Endothelial cell of umbilical vein (primary cell): ENCODE measurements at regions not wholly inside any gene's neighbourhood (a gene's known extent, or its start where the extent isn't known, plus 50 kb on each side); places are given as distances from the start of the nearest gene placed in this dataset.

ENCODE experiments used
- BruUV-seq: library from RNA; stranded (reverse); fragments of 400-500 nt; replicated peaks from 2 replicates; lab custom pipeline; 2021; lab: Mats Ljungman, UMichigan
- CTCF ChIA-PET: fragments of 300-600, 350-600 bp; sonication (Branson Sonifier 250); formaldehyde crosslinking; loops from one replicate; lab custom pipeline; 2021; ENCODE audit warnings: antibody characterized with exemption, inconsistent platforms; lab: Charles Lee
- POLR2A ChIA-PET: fragments of 300-600, 350-600 bp; sonication (Branson Sonifier 250); formaldehyde crosslinking; loops from one replicate; lab custom pipeline; 2021; ENCODE audit warnings: antibody characterized with exemption, inconsistent platforms; lab: Charles Lee
- DNase-seq: peaks from one replicate; pipeline ENCODE4 v3.0.0-alpha.2; 2011; ENCODE audit warnings: low read depth, low spot score
- FAIRE-seq: peaks from 2 replicates; lab custom pipeline; 2011; peaks lifted over from hg19 to GRCh38; lab: Jason Lieb, UNC
- H2AFZ ChIP-seq: 2 replicates; pipeline ENCODE4 v1.6.0; 2012; ENCODE audit warnings: low read depth, low read length, control low read depth, inconsistent platforms
- H3K27ac ChIP-seq: 2 replicates; pipeline ENCODE4 v1.5.1; 2011; ENCODE audit warnings: low read depth, mild to moderate bottlenecking, control low read depth, low read length, moderate library complexity; ENCODE audit not compliant: insufficient read depth
- H3K27me3 ChIP-seq, 2 experiments: 2 replicates each; pipeline versions ENCODE4 v1.6.0 to v1.6.1; 2011; ENCODE audit warnings: low read length in 2 of 2, mixed read lengths in 1 of 2; ENCODE audit not compliant: control insufficient read depth in 2 of 2, insufficient read depth in 2 of 2
- H3K36me3 ChIP-seq, 2 experiments: 2 replicates in 1 of 2; 3 replicates in 1 of 2; pipeline ENCODE4 v1.5.1; 2011; ENCODE audit warnings: low read length in 2 of 2, mild to moderate bottlenecking in 1 of 2, moderate library complexity in 1 of 2; ENCODE audit not compliant: control insufficient read depth in 2 of 2, insufficient read depth in 2 of 2; ENCODE audit errors: extremely low read depth in 1 of 2
- H3K4me1 ChIP-seq: 3 replicates; pipeline ENCODE4 v1.5.1; 2011; ENCODE audit warnings: mild to moderate bottlenecking, low read length; ENCODE audit not compliant: control insufficient read depth, insufficient read depth; ENCODE audit errors: extremely low read depth
- H3K4me2 ChIP-seq: 2 replicates; pipeline ENCODE4 v1.6.1; 2011; ENCODE audit warnings: low read length, control low read depth, mixed read lengths; ENCODE audit not compliant: insufficient read depth
- H3K4me3 ChIP-seq, 3 experiments: fragments of 200-600 bp in 1 of 3; sonication (generic), shearing (Covaris generic) in 1 of 3; replicated peaks in 1 of 3; 2 replicates each; pipeline ENCODE4 v1.5.1; 2011 to 2016; ENCODE audit warnings: control low read depth in 3 of 3, low read length in 3 of 3, mild to moderate bottlenecking in 2 of 3, inconsistent platforms in 1 of 3, low read depth in 1 of 3, moderate library complexity in 1 of 3; ENCODE audit not compliant: insufficient read depth in 1 of 3
- H3K79me2 ChIP-seq: 2 replicates; pipeline ENCODE4 v1.6.0; 2012; ENCODE audit warnings: low read length, inconsistent platforms; ENCODE audit not compliant: control insufficient read depth, insufficient read depth
- H3K9ac ChIP-seq: replicated peaks from 2 replicates; pipeline ENCODE3; 2011; ENCODE audit warnings: low read length, control low read depth; ENCODE audit not compliant: insufficient read depth; ENCODE audit errors: extremely low read depth
- H3K9me1 ChIP-seq: replicated peaks from 3 replicates; pipeline ENCODE4 v1.6.0; 2011; ENCODE audit warnings: mild to moderate bottlenecking, low read length; ENCODE audit not compliant: control insufficient read depth, insufficient read depth; ENCODE audit errors: extremely low read depth
- H3K9me3 ChIP-seq: replicated peaks from 2 replicates; pipeline ENCODE4 v1.5.1; 2012; ENCODE audit warnings: low read length, inconsistent platforms; ENCODE audit not compliant: control insufficient read depth, insufficient read depth
- H4K20me1 ChIP-seq: replicated peaks from 2 replicates; pipeline ENCODE3; 2011; ENCODE audit warnings: mild to moderate bottlenecking, low read length; ENCODE audit not compliant: control insufficient read depth, insufficient read depth; ENCODE audit errors: extremely low read depth
- EZH2 ChIP-seq: IDR thresholded peaks from 2 replicates; pipeline ENCODE4 v1.6.1; 2012; ENCODE audit warnings: borderline replicate concordance, low read depth, mild to moderate bottlenecking, moderate library complexity, low read length, inconsistent platforms; ENCODE audit not compliant: severe bottlenecking
- FOS ChIP-seq: IDR thresholded peaks from 2 replicates; pipeline ENCODE4 v1.6.1; 2011; ENCODE audit warnings: mild to moderate bottlenecking, low read length, moderate library complexity, borderline replicate concordance; ENCODE audit not compliant: insufficient read depth
- GATA2 ChIP-seq: IDR thresholded peaks from 2 replicates; pipeline ENCODE4 v1.7.0; 2011; ENCODE audit warnings: low read depth, mild to moderate bottlenecking, moderate library complexity, mixed read lengths, low read length; ENCODE audit not compliant: insufficient read length, insufficient read depth
- JUN ChIP-seq: IDR thresholded peaks from 2 replicates; pipeline ENCODE4 v1.6.1; 2011; ENCODE audit warnings: borderline replicate concordance, low read depth; ENCODE audit not compliant: insufficient read length, insufficient read depth
- MYC ChIP-seq: IDR thresholded peaks from one replicate; pipeline ENCODE4 v1.6.1; 2011; ENCODE audit warnings: mild to moderate bottlenecking, low read depth, low read length
- POLR2A ChIP-seq: IDR thresholded peaks from 2 replicates; pipeline ENCODE4 v1.6.1; 2012; ENCODE audit warnings: low read depth, mild to moderate bottlenecking, control low read depth, low read length
- POLR2AphosphoS5 ChIP-seq: IDR thresholded peaks from 2 replicates; pipeline ENCODE4 v1.6.1; 2012; ENCODE audit warnings: low read depth, mild to moderate bottlenecking, control low read depth, low read length, moderate library complexity; ENCODE audit not compliant: insufficient read depth
- dilution Hi-C: fragments of 300-500 bp; cut with MboI; formaldehyde crosslinking; loops from one replicate; pipeline ENCODE4 v1.15.0; 2019; ENCODE audit warnings: low sequenced_read_pairs; ENCODE audit not compliant: extremely low pct_ligation_motif_present
- intact Hi-C: fragments of 100-400 bp; cut with micrococcal nuclease; formaldehyde crosslinking; loops from one replicate; pipeline ENCODE4 v1.10.0; 2022
- TF ChIP-seq, protein P1 (sequence below): IDR thresholded peaks from 2 replicates; pipeline ENCODE4 v1.6.1; 2011; ENCODE audit not compliant: insufficient read depth, insufficient read length
- TF ChIP-seq, protein P2 (sequence below), 2 donors: IDR thresholded peaks; 1 replicate in 1 of 2; 2 replicates in 1 of 2; pipeline ENCODE4 v1.5.1; 2011; ENCODE audit warnings: low read length in 2 of 2, mild to moderate bottlenecking in 2 of 2, moderate library complexity in 2 of 2, control low read depth in 1 of 2, inconsistent platforms in 1 of 2, low read depth in 1 of 2; ENCODE audit not compliant: insufficient read depth in 1 of 2; ENCODE audit errors: extremely low read depth in 1 of 2

GRCh38 chr6:90701926-90702325, 115.1 kb upstream of the MAP3K7 start:
- dilution Hi-C loops, result no loop called here
- POLR2A ChIA-PET, result no interaction called here
- no peak overlapping the region for H3K9ac ChIP-seq

More at GRCh38 chr6:90701926-90702325, 115.1 kb upstream of the MAP3K7 start:
- H3K9me3 ChIP-seq, result no peaks in the 10 kb centered on the region
- no peaks in the 10 kb centered on the region for H3K27me3 ChIP-seq
- FAIRE-seq (no peak), DNase-seq (no peak)
- H3K4me1 ChIP-seq, result no peaks in the 10 kb centered on the region
- no peaks in the 10 kb centered on the region for H4K20me1 ChIP-seq
- H3K36me3 ChIP-seq, result no peaks in the 10 kb centered on the region
- H3K4me3 ChIP-seq, result no peak overlapping the region
- no peak overlapping the region for H3K27ac ChIP-seq
- no TSS peak for BruUV-seq
- no peak overlapping the region for H2AFZ ChIP-seq
- CTCF ChIA-PET, result no interaction called here
- TF ChIP-seq POLR2AphosphoS5 (no peak), POLR2A (no peak), FOS (no peak), JUN (no peak), GATA2 (no peak), EZH2 (no peak), MYC (no peak)
- TF ChIP-seq, protein P1, sequence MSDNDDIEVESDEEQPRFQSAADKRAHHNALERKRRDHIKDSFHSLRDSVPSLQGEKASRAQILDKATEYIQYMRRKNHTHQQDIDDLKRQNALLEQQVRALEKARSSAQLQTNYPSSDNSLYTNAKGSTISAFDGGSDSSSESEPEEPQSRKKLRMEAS, result no peak
- TF ChIP-seq, protein P2, sequence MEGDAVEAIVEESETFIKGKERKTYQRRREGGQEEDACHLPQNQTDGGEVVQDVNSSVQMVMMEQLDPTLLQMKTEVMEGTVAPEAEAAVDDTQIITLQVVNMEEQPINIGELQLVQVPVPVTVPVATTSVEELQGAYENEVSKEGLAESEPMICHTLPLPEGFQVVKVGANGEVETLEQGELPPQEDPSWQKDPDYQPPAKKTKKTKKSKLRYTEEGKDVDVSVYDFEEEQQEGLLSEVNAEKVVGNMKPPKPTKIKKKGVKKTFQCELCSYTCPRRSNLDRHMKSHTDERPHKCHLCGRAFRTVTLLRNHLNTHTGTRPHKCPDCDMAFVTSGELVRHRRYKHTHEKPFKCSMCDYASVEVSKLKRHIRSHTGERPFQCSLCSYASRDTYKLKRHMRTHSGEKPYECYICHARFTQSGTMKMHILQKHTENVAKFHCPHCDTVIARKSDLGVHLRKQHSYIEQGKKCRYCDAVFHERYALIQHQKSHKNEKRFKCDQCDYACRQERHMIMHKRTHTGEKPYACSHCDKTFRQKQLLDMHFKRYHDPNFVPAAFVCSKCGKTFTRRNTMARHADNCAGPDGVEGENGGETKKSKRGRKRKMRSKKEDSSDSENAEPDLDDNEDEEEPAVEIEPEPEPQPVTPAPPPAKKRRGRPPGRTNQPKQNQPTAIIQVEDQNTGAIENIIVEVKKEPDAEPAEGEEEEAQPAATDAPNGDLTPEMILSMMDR (IDR thresholded peaks at IDR 0.05; ENCODE audit: extremely low read depth in 1 of 2, insufficient read depth in 1 of 2, low read depth in 1 of 2, low read length in 2 of 2), result no peak
- H3K4me2 ChIP-seq, result no peak overlapping the region
- intact Hi-C loops, result no loop called here
- H3K9me1 ChIP-seq, result no peaks in the 10 kb centered on the region
- no peaks in the 10 kb centered on the region for H3K79me2 ChIP-seq
